PC-9 (cell line): ENCODE measurements at regions not wholly inside any gene's neighbourhood (a gene's known extent, or its start where the extent isn't known, plus 50 kb on each side); places are given as distances from the start of the nearest gene placed in this dataset.

Experiments used
- BruUV-seq: library from RNA; stranded (reverse); fragments of 400-500 nt; replicated peaks from 2 replicates; lab custom pipeline; 2021; lab: Mats Ljungman, UMichigan
- CTCF ChIA-PET: fragments of 300-600 bp; sonication (Branson Sonifier 250); formaldehyde crosslinking; loops from one replicate; lab custom pipeline; 2022; ENCODE audit warnings: antibody characterized with exemption; lab: Charles Lee
- POLR2A ChIA-PET: fragments of 300-600 bp; sonication (Branson Sonifier 250); formaldehyde crosslinking; loops from one replicate; lab custom pipeline; 2022; ENCODE audit warnings: antibody characterized with exemption; ENCODE audit not compliant: unreplicated experiment; lab: Charles Lee
- DNase-seq, 2 experiments: peaks; one replicate each; pipeline versions ENCODE4 v3.0.0 to v3.0.0-alpha.2; 2015 to 2022; ENCODE audit warnings: mixed read lengths in 1 of 2
- H2AFZ ChIP-seq: fragments of 200-600 bp; sonication (generic); 2 replicates; pipeline ENCODE4 v1.8.1; 2017; ENCODE audit warnings: antibody characterized with exemption
- H3F3A ChIP-seq: fragments of 200-600 bp; sonication (generic); 2 replicates; pipeline ENCODE4 v1.8.1; 2017; ENCODE audit warnings: antibody characterized with exemption, mild to moderate bottlenecking, low read depth; ENCODE audit not compliant: insufficient read depth
- H3K27ac ChIP-seq: fragments of 200-600 bp; sonication (generic); 2 replicates; pipeline ENCODE4 v1.6.1; 2016; ENCODE audit warnings: mixed run types
- H3K27me3 ChIP-seq: fragments of 200-600 bp; sonication (generic); 2 replicates; pipeline ENCODE4 v1.6.1; 2016; ENCODE audit warnings: low read depth, mixed run types; ENCODE audit not compliant: insufficient read depth
- H3K36me3 ChIP-seq: fragments of 200-600 bp; sonication (generic); 2 replicates; pipeline ENCODE4 v1.6.1; 2016; ENCODE audit warnings: low read depth, mixed run types
- H3K4me1 ChIP-seq: fragments of 200-600 bp; sonication (generic); replicated peaks from 2 replicates; pipeline ENCODE4 v1.6.1; 2016; ENCODE audit warnings: mixed run types; ENCODE audit not compliant: insufficient read depth
- H3K4me2 ChIP-seq: fragments of 200-600 bp; sonication (generic); 2 replicates; pipeline ENCODE4 v1.6.1; 2017; ENCODE audit warnings: mixed run types
- H3K4me3 ChIP-seq: fragments of 200-600 bp; sonication (generic); 2 replicates; pipeline ENCODE4 v1.6.1; 2016; ENCODE audit warnings: mixed run types
- H3K79me2 ChIP-seq: fragments of 200-600 bp; sonication (generic); 2 replicates; pipeline ENCODE4 v1.6.1; 2017; ENCODE audit warnings: low read depth, mixed run types
- H3K9me2 ChIP-seq: fragments of 200-600 bp; sonication (generic); 2 replicates; pipeline ENCODE4 v1.8.1; 2017; ENCODE audit warnings: mild to moderate bottlenecking; ENCODE audit not compliant: insufficient read depth
- H3K9me3 ChIP-seq: fragments of 200-600 bp; sonication (generic); 2 replicates; pipeline ENCODE4 v1.8.1; 2016; ENCODE audit warnings: low read depth; ENCODE audit not compliant: insufficient read depth
- H4K20me1 ChIP-seq: fragments of 200-600 bp; sonication (generic); 2 replicates; pipeline ENCODE4 v1.8.1; 2017; ENCODE audit not compliant: insufficient read depth
- CTCF ChIP-seq: fragments of 200-600 bp; sonication (generic); conservative IDR thresholded peaks from 2 replicates; pipeline ENCODE4 v1.6.1; 2017; ENCODE audit warnings: mixed run types, antibody characterized with exemption, mild to moderate bottlenecking, moderate library complexity
- EZH2 ChIP-seq: fragments of 200-600 bp; sonication (generic); IDR thresholded peaks from 2 replicates; pipeline ENCODE4 v1.8.0; 2017; ENCODE audit warnings: antibody characterized with exemption, low read depth
- intact Hi-C: fragments of 100-400 bp; cut with micrococcal nuclease; formaldehyde crosslinking; loops from one replicate; pipeline ENCODE4 v1.10.0; 2022; ENCODE audit not compliant: unreplicated experiment

- Histone ChIP-seq H3K27me3 (no peaks in the 10 kb centered on the region), H4K20me1 (no peaks in the 10 kb centered on the region), H3K9me2 (no peaks in the 10 kb centered on the region), H3K79me2 (no peaks in the 10 kb centered on the region), H3K36me3 (no peaks in the 10 kb centered on the region), H3K9me3 (no peaks in the 10 kb centered on the region), H3K27ac (no peak overlapping the region), H3K4me1 (no peaks in the 10 kb centered on the region), H2AFZ (no peak overlapping the region), H3F3A (no peaks in the 10 kb centered on the region), H3K4me3 (no peak overlapping the region), H3K4me2 (no peak overlapping the region)
- POLR2A ChIA-PET, result interaction anchor here (0.6 kb wide), 1 partner anchor 34 kb away, joined by 9 read pairs; no protein-coding TSS in a partner anchor
- TF ChIP-seq EZH2 (no peak), CTCF (no peak)
- BruUV-seq, result no TSS peak
- intact Hi-C loops, result no loop called here
- no peak for DNase-seq
- CTCF ChIA-PET, result no interaction called here
These were observed 50.0 kb upstream of the RASGEF1B start for GRCh38 chr4:81521708-81522107.
